K562 (cell line): ENCODE measurements at regions not wholly inside any gene's neighbourhood (a gene's known extent, or its start where the extent isn't known, plus 50 kb on each side); places are given as distances from the start of the nearest gene placed in this dataset.

Experiments used
- ARNT ChIP-seq, 2 experiments: fragments of 450-650 bp; IDR thresholded peaks; 2 replicates each; pipeline ENCODE4 v1.6.1; 2016; ENCODE audit warnings: mild to moderate bottlenecking in 1 of 2
- CBX5 ChIP-seq: IDR thresholded peaks from 2 replicates; pipeline ENCODE4 v1.6.1; 2014; ENCODE audit warnings: low read depth, borderline replicate concordance
- EZH2 ChIP-seq: IDR thresholded peaks from 2 replicates; pipeline ENCODE4 v1.6.1; 2012; ENCODE audit warnings: low read depth, mild to moderate bottlenecking, inconsistent platforms, low read length, borderline replicate concordance
- NCOA6 ChIP-seq: fragments of 450-650 bp; IDR thresholded peaks from 2 replicates; pipeline ENCODE4 v1.6.1; 2017; ENCODE audit warnings: mild to moderate bottlenecking
- POLR3A ChIP-seq: IDR thresholded peaks from 2 replicates; pipeline ENCODE4 v1.6.1; 2011; ENCODE audit warnings: borderline replicate concordance, mild to moderate bottlenecking, moderate library complexity; ENCODE audit not compliant: insufficient read length, insufficient read depth; ENCODE audit errors: extremely low read depth
- ZNF57 ChIP-seq: fragments of 450-650 bp; formaldehyde crosslinking; IDR thresholded peaks from 2 replicates; pipeline ENCODE4 v1.4.0; 2020; ENCODE audit warnings: mild to moderate bottlenecking, moderate library complexity
- TF ChIP-seq, protein P1 (sequence below): sonication (generic); IDR thresholded peaks from 2 replicates; pipeline ENCODE4 v1.6.1; 2016
- TF ChIP-seq, protein P2 (sequence below): fragments of 450-650 bp; IDR thresholded peaks from 2 replicates; pipeline ENCODE4 v1.6.1; 2017; ENCODE audit warnings: antibody characterized with exemption, mild to moderate bottlenecking

DNA sequence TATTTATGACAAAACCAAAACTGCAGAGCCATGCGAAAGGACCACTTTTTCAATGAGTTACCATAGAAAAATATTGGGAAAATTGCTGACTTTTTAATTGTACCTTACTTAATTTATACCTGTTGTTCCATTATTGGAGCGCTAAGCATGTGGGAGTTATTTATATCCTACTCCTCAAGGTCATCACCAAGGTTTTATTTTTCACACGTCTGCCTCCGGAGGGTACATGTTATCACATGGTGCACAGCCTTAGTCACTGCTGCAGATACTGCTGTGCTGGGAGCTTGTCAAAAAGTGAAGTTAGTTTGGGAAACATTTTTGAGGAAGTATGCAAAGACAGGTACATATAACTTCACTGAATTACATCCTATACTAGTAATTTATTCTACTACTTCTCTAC, 1444.3 kb downstream of the AACS start (continued):
- TF ChIP-seq, protein P1, sequence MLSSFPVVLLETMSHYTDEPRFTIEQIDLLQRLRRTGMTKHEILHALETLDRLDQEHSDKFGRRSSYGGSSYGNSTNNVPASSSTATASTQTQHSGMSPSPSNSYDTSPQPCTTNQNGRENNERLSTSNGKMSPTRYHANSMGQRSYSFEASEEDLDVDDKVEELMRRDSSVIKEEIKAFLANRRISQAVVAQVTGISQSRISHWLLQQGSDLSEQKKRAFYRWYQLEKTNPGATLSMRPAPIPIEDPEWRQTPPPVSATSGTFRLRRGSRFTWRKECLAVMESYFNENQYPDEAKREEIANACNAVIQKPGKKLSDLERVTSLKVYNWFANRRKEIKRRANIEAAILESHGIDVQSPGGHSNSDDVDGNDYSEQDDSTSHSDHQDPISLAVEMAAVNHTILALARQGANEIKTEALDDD, result no peak
- TF ChIP-seq EZH2 (no peak), ARNT (IDR thresholded peaks at IDR 0.05) (no peak), CBX5 (no peak), NCOA6 (no peak), POLR3A (no peak), ZNF57 (no peak)
- TF ChIP-seq, protein P2, sequence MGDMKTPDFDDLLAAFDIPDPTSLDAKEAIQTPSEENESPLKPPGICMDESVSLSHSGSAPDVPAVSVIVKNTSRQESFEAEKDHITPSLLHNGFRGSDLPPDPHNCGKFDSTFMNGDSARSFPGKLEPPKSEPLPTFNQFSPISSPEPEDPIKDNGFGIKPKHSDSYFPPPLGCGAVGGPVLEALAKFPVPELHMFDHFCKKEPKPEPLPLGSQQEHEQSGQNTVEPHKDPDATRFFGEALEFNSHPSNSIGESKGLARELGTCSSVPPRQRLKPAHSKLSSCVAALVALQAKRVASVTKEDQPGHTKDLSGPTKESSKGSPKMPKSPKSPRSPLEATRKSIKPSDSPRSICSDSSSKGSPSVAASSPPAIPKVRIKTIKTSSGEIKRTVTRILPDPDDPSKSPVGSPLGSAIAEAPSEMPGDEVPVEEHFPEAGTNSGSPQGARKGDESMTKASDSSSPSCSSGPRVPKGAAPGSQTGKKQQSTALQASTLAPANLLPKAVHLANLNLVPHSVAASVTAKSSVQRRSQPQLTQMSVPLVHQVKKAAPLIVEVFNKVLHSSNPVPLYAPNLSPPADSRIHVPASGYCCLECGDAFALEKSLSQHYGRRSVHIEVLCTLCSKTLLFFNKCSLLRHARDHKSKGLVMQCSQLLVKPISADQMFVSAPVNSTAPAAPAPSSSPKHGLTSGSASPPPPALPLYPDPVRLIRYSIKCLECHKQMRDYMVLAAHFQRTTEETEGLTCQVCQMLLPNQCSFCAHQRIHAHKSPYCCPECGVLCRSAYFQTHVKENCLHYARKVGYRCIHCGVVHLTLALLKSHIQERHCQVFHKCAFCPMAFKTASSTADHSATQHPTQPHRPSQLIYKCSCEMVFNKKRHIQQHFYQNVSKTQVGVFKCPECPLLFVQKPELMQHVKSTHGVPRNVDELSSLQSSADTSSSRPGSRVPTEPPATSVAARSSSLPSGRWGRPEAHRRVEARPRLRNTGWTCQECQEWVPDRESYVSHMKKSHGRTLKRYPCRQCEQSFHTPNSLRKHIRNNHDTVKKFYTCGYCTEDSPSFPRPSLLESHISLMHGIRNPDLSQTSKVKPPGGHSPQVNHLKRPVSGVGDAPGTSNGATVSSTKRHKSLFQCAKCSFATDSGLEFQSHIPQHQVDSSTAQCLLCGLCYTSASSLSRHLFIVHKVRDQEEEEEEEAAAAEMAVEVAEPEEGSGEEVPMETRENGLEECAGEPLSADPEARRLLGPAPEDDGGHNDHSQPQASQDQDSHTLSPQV, result no peak
